SK-N-SH treated with all-trans-retinoic acid at 6 μM for 48 hours (cell line): ENCODE measurements at regions not wholly inside any gene's neighbourhood (a gene's known extent, or its start where the extent isn't known, plus 50 kb on each side); places are given as distances from the start of the nearest gene placed in this dataset.

Source experiments
- ATAC-seq: fragments of 200-7000 bp; cut with Tn5 transposase; 3 replicates; pipeline ENCODE4 v1.9.1; 2020; ENCODE audit warnings: mild to moderate bottlenecking, moderate library complexity
- ARNTL ChIP-seq: fragments of 450-650 bp; formaldehyde crosslinking; IDR thresholded peaks from 2 replicates; pipeline ENCODE4 v1.5.0; 2020; ENCODE audit warnings: low read depth, mild to moderate bottlenecking, moderate library complexity, borderline replicate concordance
- BACH2 ChIP-seq: fragments of 250-450 bp; sonication (Bioruptor Pico); IDR thresholded peaks from 2 replicates; pipeline ENCODE4 v1.9.0; 2021; ENCODE audit warnings: mild to moderate bottlenecking, borderline replicate concordance
- ESRRG ChIP-seq: fragments of 250-450 bp; sonication (Bioruptor Pico); IDR thresholded peaks from 2 replicates; pipeline ENCODE4 v1.6.1; 2021; ENCODE audit warnings: mild to moderate bottlenecking
- ISL1 ChIP-seq: fragments of 250-450 bp; sonication (Bioruptor Pico); IDR thresholded peaks from 2 replicates; pipeline ENCODE4 v2.1.2; 2022; ENCODE audit warnings: mild to moderate bottlenecking, moderate library complexity
- OSR1 ChIP-seq: fragments of 250-450 bp; sonication (Bioruptor Pico); IDR thresholded peaks from 2 replicates; pipeline ENCODE4 v1.8.0; 2022; ENCODE audit warnings: moderate library complexity, mild to moderate bottlenecking, inconsistent platforms
- PPARA ChIP-seq: fragments of 250-450 bp; sonication (Bioruptor Pico); IDR thresholded peaks from 2 replicates; pipeline ENCODE4 v1.5.0; 2020; ENCODE audit warnings: mild to moderate bottlenecking, borderline replicate concordance
- RARB ChIP-seq: fragments of 250-450 bp; sonication (Bioruptor Pico); IDR thresholded peaks from 2 replicates; pipeline ENCODE4 v1.8.0; 2021; ENCODE audit warnings: mild to moderate bottlenecking, moderate library complexity
- SNAI2 ChIP-seq: fragments of 250-450 bp; sonication (Bioruptor Pico); IDR thresholded peaks from 2 replicates; pipeline ENCODE4 v1.5.0; 2020; ENCODE audit warnings: mild to moderate bottlenecking, moderate library complexity
- TCF4 ChIP-seq: fragments of 250-450 bp; sonication (Bioruptor Pico); IDR thresholded peaks from 2 replicates; pipeline ENCODE4 v1.8.0; 2021; ENCODE audit warnings: mild to moderate bottlenecking, moderate library complexity, borderline replicate concordance
- ZC3H10 ChIP-seq: fragments of 250-450 bp; sonication (Bioruptor Pico); IDR thresholded peaks from 2 replicates; pipeline ENCODE4 v1.5.1; 2021; ENCODE audit warnings: mild to moderate bottlenecking, moderate library complexity
- ZFP3 ChIP-seq: fragments of 250-450 bp; sonication (Bioruptor Pico); IDR thresholded peaks from 2 replicates; pipeline ENCODE4 v1.5.0; 2020; ENCODE audit warnings: mild to moderate bottlenecking, moderate library complexity
- ZFP30 ChIP-seq: fragments of 450-650 bp; formaldehyde crosslinking; IDR thresholded peaks from 2 replicates; pipeline ENCODE4 v1.5.0; 2022; ENCODE audit warnings: mild to moderate bottlenecking, moderate library complexity
- ZNF565 ChIP-seq: fragments of 450-650 bp; formaldehyde crosslinking; conservative IDR thresholded peaks from 2 replicates; pipeline ENCODE4 v1.5.0; 2020; ENCODE audit warnings: low read depth, mild to moderate bottlenecking, moderate library complexity
- TF ChIP-seq, protein P1 (sequence below): fragments of 250-450 bp; sonication (Bioruptor Pico); IDR thresholded peaks from 2 replicates; pipeline ENCODE4 v1.5.1; 2021; ENCODE audit warnings: mild to moderate bottlenecking, moderate library complexity
- TF ChIP-seq, protein P2 (sequence below): fragments of 250-450 bp; sonication (Bioruptor Pico); IDR thresholded peaks from 2 replicates; pipeline ENCODE4 v1.8.0; 2021; ENCODE audit warnings: low read depth, mild to moderate bottlenecking, moderate library complexity, borderline replicate concordance
- TF ChIP-seq, protein P3 (sequence below): fragments of 250-450 bp; sonication (Bioruptor Pico); IDR thresholded peaks from 2 replicates; pipeline ENCODE4 v1.8.0; 2020; ENCODE audit warnings: mild to moderate bottlenecking, moderate library complexity, borderline replicate concordance
- TF ChIP-seq, protein P4 (sequence below): fragments of 250-450 bp; sonication (Bioruptor Pico); IDR thresholded peaks from 2 replicates; pipeline ENCODE4 v1.5.1; 2020; ENCODE audit warnings: low read depth, mild to moderate bottlenecking, moderate library complexity

DNA sequence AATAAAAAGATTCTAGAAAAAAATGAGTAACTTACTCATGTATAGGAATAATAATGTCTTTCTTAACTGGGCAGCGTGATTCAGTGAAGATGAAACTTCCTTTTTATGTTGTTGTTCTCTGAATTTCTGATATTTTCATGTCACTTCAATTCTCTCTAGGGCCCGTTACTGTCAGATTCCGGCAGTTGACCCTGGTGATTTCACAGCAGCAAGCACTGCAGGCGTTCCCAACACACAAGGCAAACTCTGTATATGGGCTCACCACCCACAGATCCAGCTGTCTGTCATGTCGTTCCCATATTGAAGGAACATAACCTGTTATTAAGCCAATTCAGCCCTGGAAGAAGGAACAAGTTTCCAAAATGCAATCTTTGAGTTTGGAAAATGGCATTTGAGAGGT lies 288.3 kb upstream of the GALNTL6 start:
- ATAC-seq = no peak

DNA sequence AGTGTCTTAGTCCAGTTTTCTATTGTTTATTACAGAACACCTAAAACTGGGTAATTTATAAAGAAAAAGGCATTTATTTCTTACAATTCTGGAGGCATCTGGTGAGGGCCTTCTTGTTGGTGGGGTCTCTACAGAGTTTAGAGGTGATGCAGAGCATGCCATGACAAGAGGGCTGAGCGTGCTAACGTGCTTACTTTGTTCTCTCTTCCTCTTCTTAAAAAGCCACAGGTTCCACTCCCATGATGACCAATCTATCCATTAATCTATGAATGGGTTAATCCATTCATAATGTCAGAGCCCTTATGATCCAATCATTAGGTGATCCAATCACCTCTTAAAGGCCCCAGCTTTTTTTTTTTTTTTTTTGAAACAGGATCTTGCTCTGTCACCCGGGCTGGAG lies 291.5 kb upstream of the GALNTL6 start:
- TF ChIP-seq ZFP30 (CRISPR knock-in tag) (no peak), TCF4 (no peak), ZFP3 (CRISPR knock-in tag) (no peak), PPARA (CRISPR knock-in tag) (no peak), RARB (no peak), ESRRG (CRISPR knock-in tag) (no peak), ZC3H10 (no peak), BACH2 (CRISPR knock-in tag) (no peak)
- TF ChIP-seq, protein P1, sequence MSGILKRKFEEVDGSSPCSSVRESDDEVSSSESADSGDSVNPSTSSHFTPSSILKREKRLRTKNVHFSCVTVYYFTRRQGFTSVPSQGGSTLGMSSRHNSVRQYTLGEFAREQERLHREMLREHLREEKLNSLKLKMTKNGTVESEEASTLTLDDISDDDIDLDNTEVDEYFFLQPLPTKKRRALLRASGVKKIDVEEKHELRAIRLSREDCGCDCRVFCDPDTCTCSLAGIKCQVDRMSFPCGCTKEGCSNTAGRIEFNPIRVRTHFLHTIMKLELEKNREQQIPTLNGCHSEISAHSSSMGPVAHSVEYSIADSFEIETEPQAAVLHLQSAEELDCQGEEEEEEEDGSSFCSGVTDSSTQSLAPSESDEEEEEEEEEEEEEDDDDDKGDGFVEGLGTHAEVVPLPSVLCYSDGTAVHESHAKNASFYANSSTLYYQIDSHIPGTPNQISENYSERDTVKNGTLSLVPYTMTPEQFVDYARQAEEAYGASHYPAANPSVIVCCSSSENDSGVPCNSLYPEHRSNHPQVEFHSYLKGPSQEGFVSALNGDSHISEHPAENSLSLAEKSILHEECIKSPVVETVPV (CRISPR knock-in tag) = no peak
- TF ChIP-seq, protein P2, sequence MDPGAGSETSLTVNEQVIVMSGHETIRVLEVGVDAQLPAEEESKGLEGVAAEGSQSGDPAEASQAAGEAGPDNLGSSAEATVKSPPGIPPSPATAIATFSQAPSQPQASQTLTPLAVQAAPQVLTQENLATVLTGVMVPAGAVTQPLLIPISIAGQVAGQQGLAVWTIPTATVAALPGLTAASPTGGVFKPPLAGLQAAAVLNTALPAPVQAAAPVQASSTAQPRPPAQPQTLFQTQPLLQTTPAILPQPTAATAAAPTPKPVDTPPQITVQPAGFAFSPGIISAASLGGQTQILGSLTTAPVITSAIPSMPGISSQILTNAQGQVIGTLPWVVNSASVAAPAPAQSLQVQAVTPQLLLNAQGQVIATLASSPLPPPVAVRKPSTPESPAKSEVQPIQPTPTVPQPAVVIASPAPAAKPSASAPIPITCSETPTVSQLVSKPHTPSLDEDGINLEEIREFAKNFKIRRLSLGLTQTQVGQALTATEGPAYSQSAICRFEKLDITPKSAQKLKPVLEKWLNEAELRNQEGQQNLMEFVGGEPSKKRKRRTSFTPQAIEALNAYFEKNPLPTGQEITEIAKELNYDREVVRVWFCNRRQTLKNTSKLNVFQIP (CRISPR knock-in tag) = no peak
- TF ChIP-seq, protein P3, sequence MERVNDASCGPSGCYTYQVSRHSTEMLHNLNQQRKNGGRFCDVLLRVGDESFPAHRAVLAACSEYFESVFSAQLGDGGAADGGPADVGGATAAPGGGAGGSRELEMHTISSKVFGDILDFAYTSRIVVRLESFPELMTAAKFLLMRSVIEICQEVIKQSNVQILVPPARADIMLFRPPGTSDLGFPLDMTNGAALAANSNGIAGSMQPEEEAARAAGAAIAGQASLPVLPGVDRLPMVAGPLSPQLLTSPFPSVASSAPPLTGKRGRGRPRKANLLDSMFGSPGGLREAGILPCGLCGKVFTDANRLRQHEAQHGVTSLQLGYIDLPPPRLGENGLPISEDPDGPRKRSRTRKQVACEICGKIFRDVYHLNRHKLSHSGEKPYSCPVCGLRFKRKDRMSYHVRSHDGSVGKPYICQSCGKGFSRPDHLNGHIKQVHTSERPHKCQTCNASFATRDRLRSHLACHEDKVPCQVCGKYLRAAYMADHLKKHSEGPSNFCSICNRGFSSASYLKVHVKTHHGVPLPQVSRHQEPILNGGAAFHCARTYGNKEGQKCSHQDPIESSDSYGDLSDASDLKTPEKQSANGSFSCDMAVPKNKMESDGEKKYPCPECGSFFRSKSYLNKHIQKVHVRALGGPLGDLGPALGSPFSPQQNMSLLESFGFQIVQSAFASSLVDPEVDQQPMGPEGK = no peak
- TF ChIP-seq, protein P4, sequence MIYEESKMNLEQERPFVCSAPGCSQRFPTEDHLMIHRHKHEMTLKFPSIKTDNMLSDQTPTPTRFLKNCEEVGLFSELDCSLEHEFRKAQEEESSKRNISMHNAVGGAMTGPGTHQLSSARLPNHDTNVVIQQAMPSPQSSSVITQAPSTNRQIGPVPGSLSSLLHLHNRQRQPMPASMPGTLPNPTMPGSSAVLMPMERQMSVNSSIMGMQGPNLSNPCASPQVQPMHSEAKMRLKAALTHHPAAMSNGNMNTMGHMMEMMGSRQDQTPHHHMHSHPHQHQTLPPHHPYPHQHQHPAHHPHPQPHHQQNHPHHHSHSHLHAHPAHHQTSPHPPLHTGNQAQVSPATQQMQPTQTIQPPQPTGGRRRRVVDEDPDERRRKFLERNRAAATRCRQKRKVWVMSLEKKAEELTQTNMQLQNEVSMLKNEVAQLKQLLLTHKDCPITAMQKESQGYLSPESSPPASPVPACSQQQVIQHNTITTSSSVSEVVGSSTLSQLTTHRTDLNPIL (CRISPR knock-in tag) = no peak
- ATAC-seq = no peak

More for the DNA sequence above, 288.3 kb upstream of the GALNTL6 start:
- TF ChIP-seq RARB = no peak
- no peak for TF ChIP-seq OSR1 (CRISPR knock-in tag)
- no peak for TF ChIP-seq ISL1
- no peak for TF ChIP-seq TCF4
- TF ChIP-seq PPARA (CRISPR knock-in tag) = no peak
- no peak for TF ChIP-seq ARNTL (CRISPR knock-in tag)
- no peak for TF ChIP-seq SNAI2 (CRISPR knock-in tag)
- TF ChIP-seq, protein P4 (CRISPR knock-in tag) = no peak
- TF ChIP-seq, protein P1 (CRISPR knock-in tag) = no peak
- no peak for TF ChIP-seq ZC3H10
- TF ChIP-seq, protein P2 (CRISPR knock-in tag) = no peak
- TF ChIP-seq, protein P3 = no peak
- TF ChIP-seq ZNF565 (CRISPR knock-in tag) = no peak
